Hematopoietic multipotent progenitor cell (in vitro differentiated cells): ENCODE measurements at regions not wholly inside any gene's neighbourhood (a gene's known extent, or its start where the extent isn't known, plus 50 kb on each side); places are given as distances from the start of the nearest gene placed in this dataset.
"Not testable (repeated sequence)": the region's sequence is repeated elsewhere in the genome, so short reads cannot be mapped to it uniquely, and the experiment has no call there.

Experiments used
- DNase-seq, 3 donors: peaks; one replicate each; pipeline ENCODE4 v3.0.0-alpha.2; 2011 to 2015; ENCODE audit warnings: low read depth in 2 of 3, low spot score in 2 of 3

DNA sequence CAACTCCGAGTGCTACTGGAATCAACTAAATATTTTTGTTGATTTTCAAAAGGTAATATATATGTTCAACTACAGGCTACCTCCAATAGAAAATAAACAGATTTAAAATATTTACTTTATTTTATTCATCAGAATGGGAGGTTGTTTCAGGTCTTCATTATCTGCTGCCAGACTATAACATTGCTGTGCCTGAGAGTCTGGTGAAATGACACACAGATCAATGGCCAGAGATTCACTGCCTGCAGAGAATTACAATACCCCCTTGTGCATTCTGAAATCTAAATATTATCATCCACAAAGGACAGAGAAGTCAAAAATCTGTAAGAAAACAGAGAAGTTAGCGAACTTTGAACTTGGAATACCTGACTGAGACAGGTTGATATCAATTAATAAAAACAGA is 667.8 kb upstream of the GJE1 start:
- no peak for DNase-seq

DNA sequence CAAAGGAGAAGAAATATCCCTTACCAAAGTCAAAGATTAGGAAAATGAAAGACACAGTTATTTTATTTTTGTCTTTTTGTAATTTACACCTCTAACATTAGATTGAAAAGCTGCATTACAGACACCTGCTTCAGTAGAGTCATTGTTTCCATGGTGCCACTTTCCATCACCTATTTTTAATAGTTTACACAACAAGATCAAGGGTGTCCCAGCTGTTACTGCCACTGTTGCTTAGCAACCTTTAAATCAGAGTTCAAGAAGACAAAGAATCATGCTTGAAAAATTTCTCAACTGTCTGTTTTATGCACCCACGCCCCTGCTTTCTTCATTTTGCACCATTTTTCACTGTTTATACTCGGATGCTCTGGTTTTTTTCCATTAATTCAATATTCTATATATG is 668.2 kb upstream of the GJE1 start:
- DNase-seq = peak in 1 of 3 donors; percentile 15

DNA sequence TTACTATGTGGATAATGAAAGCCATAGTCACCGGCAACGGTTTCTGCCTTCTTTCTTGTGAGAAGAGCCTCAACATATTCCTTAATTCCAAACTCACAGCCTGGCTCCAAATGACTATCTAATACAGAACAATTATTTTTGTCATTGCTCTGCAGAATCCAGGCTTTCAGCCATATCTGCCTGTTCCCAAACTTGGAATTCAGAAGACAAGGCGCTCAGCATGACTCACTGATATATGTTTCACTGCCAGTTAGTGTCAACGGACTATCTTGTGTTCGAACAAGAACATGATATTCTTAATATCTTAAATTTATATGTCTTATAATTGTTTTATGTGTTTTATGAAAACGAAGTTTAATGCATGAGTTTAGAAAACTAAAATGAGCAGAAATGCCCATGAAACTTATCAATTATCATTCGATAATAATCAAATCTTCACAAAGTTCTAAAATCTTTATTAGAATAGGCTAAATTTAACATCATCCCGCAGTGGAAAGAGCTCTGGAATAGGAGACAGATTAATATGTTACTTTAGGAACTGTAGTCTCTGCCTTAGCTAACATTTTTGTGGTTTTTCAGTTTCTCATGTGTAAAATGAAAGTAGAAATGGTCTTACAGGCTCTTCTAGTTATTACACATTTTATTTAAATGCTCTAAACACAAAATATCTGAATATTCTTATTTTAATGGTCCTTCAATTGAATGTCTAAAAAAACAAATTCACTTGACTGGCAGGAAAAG is 669.3 kb upstream of the GJE1 start:
- DNase-seq = peak in 1 of 3 donors; percentile 16

DNA sequence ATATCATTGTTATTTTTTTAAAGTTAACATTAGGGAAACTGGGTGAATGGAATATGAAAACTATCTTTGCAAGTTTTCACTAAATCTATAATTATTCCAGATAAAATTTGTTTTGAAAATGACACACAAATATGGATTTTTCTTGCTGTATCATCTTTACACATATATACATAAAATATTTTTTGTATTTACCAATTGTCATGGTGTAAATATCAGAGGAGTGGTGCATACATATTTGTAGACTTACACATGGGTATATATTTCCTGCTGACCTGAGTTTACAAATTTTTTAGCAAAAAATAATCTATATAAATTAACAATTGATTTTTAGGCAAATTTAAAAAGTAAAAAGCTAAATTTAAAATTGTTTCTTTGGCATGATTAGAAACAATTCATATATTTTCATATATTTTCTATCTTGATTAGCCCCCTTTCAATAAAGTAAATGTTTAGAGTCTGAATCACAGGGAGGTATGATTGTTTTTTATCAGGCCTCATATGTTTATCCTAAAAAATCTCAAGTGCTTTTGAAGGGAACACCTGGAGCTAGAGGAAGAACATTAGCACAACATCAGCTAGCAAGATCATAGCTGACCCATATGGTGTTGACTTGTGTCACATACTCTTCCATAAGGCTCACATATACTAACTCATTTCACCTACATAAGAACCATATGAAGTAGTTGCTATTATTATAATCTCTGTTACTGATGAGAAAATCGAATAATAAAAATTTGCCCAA is 671.8 kb upstream of the GJE1 start:
- DNase-seq = no peak

DNA sequence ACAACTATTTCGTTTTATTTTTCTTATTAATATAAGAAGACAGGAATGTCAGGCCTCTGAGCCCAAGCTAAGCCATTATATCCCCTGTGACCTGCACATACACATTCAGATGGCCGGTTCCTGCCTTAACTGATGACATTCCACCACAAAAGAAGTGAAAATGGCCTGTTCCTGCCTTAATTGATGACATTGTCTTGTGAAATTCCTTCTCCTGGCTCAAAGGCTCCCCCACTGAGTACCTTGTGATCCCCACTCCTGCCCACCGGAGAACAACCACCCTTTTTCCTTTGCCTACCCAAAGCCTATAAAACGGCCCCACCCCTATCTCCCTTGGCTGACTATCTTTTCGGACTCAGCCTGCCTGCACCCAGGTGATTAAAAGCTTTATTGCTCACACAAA is 672.5 kb upstream of the GJE1 start:
- DNase-seq = not testable (repeated sequence)

DNA sequence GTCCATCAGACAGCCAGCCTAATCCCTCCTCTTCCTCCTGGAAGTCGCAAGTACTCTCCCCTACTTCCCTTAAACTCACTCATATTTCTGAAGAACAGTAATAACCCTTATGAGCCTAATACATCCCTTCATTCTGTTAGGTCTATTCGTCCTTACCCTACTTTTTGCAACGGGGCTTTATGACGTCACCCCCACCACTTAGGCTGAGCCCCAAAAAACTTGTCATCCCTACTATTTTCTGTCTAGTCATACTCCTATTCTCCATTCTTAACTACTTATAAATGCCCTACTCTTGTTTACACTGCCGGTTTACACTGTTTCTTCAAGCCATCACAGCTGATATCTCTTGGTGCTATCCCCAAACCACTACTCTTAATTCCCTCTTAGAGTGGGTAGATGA is 674.7 kb upstream of the GJE1 start:
- not testable (repeated sequence) for DNase-seq

DNA sequence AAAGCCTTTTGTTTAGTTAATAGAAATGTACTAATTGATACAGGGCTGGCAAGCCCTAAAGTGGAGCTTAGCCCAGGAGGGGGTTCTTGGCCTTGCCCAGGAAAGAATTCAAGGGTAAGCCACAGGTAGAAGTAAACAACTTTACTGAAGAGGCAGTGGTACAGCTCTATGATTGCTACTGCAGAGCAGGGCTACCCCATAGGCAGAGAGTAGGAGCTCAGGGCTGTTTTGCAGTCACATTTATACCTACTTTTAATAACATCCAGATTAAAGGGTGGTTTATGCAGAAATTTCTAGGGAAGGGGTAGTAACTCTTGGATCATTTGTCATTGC is 680.4 kb upstream of the GJE1 start:
- no peak for DNase-seq

DNA sequence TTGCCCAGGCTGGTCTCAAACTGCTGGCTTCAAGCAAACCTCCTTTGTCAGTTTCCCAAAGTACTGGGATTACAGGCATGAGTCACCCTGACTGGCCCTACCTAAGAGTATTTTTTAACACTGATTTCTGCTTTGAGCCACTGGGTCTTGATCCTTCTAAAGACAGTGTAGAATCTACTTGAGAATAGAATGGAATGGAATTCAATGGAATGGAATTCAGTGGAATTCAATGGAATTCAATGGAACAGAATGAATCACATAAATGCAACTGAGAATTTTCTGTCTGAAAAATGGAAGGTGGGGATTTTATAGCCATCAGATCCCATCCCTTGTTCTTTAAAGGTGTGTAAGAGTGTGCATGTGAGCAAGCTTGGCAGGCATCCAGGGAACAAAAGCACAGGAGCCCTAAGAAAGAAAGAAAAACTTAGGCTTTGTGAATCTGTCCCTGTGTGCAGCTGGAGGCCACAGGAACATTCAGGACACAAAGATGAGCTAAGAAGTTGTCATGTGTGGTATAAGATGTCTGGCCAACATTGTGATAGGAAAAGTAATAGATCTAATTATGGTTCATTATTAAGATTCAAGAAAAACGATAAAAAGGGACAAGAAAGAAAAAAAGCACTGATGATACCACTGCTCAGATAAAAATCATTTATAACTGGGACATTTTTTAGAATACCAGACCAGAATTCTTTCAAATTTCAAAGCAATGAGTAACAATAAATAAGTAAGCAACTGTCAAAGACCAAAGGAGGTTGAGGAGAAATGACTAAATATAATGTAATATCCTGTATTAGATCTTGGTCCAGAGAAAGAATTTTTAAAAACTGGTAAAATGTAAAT is 681.0 kb upstream of the GJE1 start:
- DNase-seq = no peak

DNA sequence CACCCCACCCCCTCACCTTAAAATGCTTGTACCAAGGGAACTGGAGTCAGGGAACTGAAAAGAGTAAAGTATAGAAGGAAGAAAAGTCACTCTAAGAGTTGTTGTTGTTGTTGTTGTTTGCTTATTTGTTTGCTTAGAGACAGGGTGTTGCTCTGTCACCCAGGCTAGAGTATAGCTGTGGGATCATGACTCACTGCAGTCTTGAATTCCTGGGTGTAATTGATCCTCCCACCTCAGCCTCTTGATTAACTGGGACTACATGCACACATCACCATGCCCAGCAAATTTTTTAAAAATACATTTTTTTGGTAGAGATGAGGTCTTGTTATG is 681.6 kb upstream of the GJE1 start:
- no peak for DNase-seq

DNA sequence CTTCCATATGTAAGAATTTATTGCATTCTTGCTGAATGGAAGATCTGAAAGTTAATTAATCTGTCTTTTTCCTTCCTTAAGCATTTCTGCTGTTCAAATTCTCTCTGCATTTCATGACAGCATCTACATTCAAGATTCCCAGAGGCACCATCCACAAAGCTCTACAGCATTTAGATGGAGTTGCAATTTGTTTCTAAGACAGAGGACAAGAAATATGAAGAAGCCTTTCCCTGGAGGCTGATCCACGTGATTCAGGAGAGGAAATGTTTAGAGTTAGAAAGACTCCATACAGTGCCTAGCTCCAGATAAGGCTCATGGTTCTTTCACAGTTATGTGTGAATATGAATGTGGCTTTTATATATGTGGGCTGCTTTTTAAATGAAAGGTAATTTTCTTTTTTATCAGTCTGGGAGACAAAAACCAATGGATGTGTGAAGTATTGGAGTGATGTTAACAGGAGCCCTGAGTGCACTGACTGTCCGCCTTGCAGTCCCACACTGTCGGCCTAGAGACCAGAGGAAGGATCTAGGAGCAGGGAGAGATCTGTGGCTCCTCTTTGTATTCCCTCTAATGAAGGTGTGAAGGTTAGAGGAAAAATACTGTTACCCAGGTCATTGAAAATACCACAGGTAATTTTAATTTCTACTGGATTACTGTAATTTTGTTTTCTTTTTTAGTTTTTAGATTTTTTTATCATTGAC is 686.6 kb upstream of the GJE1 start:
- no peak for DNase-seq

DNA sequence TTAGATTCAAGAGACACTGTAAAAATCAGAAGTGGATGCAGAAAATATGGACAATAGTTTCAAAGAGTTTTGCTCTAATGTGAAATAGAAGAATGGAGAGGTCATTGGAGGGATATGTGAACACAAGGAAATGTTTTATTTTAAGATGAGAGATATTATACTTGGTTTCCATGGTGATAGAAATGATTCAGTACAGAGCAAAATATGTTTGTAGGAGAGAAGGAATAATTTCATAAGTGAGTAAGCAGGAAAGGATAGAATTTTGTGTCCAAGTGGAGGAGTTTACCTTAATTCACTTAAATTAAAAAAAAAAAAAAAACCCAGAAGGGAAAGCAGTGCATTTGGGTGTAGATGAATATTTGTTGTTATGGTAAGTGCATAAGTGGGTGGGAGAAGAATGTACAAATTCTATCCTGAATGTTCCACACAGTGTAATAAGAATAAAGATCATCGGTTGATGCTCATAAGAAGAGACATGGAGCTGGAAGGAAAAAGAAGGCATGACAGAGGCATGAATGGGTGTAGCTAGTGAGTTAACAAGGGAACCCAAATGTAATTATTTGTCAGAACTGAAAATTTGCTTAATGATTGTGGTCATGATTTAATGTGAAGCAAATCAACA is 688.9 kb upstream of the GJE1 start:
- no peak for DNase-seq

DNA sequence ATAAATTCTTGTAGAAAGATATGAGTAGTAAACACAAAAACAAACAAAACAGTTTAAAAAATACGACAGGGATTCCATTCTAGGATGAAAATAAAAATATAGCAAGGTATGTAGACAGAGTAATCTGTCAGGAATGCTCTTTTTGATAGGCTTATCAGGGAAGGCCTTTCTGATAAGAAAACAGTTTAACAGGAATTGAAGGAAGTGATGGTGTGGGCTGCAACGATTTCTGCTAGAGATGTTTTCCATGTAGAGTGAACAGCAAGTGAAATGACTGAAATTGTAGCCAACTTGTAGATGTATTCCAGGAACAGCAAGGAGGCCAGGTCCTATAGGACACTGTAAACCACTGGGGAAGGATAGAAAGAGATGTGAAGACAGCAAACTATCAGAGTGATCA is 689.7 kb upstream of the GJE1 start:
- DNase-seq = no peak

DNA sequence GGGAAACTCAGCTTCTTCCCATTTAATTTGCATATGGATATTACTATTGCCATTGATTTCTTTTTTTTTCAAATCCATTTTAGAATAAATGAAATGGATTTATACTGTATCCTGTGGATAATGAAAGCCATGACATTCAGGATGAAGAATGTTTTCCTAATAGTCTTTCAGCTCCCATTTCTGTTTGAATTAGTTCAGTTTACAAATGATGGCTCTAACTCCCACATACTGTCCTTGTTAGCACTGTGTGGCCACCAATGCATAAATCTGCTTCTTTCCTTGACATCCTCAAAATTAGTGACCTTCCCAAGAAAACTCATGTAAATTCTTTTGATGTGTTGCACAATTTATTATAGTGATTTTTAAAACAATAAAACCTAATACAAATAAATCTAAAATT is 693.2 kb upstream of the GJE1 start:
- DNase-seq = no peak

DNA sequence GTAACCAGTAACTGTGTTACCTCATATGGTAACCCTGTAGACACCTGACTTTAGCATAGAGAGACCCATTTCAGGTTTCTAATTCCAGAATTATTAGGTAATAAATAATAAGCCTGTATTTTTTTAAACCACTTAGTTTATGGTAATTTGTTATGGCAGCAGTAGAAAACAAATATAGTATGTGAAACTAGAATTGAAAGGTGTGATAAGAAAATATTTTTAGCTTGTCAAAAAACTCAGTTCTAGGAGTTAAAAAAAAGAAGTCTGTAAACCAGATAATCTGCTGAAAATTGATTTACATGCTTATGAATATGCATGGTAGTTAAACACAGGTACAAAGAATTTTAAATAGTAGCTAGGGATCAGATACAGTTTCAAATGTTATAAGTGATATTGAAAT is 695.0 kb upstream of the GJE1 start:
- no peak for DNase-seq

DNA sequence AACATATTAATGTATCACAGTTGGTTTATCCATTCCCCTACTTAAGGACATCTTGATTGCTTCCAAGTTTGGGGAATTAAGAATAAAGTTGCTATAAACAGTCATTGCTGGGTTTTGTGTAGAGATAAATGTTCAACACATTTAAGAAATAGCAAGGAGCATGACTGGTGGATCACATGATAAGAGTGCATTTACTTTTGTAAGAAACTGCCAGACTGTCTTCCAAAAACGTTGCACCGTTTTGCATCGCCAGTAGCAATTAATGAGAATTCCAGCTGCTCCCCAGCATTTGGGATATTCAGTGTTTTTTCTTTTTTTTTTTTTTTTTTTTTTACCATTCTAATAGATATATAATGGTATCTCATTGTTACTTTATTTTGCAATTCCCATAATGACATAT is 695.7 kb upstream of the GJE1 start:
- DNase-seq = no peak

DNA sequence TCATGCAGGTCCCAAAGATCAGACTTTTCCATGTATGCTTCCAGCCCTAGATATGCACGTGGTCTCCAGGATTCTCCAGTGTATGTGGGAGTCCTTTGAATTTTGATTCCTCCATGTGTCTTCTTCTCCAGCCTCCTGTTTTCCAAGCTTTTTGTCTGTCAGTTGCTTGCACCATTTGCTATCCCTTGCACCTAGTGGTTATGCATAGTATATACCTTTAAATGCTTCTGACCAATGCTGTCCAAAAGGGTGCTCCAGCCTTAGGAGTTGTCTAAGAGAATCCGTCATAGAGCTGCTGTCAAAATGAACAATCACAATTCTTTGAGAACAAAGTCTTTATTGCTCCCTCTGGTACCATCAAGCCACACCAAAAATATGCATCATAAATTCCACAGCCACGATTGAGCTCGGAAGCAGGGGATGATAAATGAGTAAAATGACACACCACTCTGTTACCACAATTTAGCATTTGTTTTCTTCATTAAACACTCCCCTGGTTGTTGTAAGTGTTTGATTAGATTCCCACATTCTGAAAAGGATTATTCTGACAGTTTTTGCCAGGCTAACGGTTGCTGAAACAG is 706.2 kb upstream of the GJE1 start:
- no peak for DNase-seq

DNA sequence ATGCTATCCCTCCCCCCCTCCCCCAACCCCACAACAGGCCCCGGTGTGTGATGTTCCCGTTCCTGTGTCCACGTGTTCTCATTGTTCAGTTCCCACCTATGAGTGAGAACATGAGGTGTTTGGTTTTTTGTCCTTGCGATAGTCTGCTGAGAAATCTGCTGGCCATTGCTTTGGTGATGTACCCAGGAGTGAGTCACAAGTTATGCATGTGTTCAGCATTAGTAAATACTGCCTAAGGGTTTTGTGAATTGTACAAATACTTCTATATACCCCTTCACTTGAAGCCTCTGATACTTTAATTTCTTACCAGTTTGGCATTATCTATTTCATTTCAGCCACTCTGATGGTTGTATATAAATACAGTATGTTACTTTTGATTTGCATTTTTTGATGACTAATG is 711.3 kb upstream of the GJE1 start:
- no peak for DNase-seq

DNA sequence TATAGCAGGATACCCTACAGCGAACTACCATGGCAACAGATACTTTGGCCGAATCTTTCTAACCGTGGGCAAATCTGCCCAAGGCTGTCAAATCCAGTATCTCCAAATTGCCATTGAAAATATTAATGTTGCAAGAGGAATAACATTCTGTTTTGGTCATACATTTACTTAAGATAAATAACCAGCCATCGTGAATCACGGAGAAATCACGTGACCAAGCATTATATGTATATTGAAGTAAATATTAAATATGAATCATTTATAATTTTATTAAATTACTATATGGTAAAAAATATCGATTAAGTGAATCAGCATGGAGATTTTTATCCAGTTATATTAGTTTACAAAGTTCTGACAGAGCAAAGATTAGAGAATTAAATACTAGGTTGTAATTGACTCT is 714.6 kb upstream of the GJE1 start:
- no peak for DNase-seq

DNA sequence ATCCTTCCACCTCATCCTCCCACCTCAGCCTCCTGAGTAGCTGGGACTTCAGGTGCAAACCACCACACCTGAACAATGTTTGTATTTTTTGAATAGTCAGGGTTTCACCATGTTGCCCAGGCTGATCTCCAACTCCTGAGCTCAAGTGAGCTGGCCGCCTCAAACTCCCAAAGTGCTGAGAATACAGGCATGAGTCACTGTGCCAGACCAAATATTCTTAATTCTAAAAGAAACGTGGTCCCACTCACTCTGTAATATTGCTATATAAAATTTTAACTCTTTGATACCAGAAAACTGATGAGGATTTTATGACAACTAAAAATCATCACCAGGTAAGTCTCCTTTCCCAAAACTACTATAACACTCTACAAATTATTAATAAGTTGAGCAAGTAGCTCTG is 716.8 kb upstream of the GJE1 start:
- DNase-seq = no peak

DNA sequence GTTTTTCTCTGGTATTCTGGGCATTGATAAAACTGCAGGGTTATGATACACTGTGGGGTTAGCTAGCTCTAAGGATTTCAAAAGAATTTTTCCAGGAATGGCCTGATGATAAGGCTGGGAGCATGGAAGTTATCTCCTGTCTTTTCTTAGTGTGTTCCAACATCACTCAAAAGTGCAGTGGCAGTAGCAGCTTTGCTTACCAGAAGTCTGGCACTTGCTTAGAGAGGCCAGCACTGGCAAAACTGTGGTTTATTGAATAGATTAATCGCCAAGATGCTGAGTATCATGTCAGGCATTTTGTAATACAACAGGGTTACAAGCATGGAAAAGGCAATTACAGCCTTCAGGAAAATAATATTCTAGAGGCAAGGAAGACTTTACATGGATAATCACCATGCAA is 719.5 kb upstream of the GJE1 start:
- DNase-seq = no peak

DNA sequence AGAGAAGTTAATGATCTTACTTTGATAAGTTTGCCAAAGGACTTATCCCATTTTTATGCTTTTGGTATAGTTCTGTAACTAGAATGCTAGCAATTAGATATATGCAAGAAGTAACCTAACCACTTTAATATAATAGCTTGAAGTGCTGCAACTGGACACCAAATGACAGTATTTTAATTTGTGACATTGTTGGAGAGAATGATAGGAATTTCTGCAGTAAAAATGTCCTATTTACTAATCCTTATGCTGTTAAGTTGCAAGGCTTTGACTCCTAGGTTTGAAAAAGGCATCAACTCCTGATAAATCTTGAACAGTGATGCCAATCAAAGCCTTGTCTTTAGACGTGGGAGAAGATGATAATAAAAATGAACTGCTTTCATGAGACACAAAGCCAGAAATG is 726.0 kb upstream of the GJE1 start:
- DNase-seq = no peak
